ENCODE measurements at regions not wholly inside any gene's neighbourhood (a gene's known extent, or its start where the extent isn't known, plus 50 kb on each side); places are given as distances from the start of the nearest gene placed in this dataset.

DNA sequence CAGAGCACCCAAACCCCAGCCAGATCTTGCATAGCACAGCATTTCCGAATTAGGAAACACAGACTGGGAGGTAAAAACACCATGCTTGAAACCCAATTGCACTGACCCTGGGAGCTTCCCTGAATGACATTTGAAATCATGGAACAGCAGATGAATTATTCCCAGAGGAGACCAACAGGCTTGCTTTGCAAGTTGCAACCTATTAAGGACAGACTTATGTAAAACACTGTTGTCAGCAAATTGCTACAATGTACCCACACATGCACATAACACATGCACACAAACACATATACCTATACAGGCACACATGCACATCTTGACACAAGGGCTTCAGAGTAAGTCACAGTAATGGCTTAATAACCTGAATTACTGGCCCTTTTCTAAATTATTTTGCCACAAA lies 984.8 kb downstream of the DNAH5 start:
- no peaks in the 10 kb centered on the region for H3K9me3 ChIP-seq (ENCODE audit: low read depth)
- H3K79me2 ChIP-seq, result no peaks in the 10 kb centered on the region
- H3K4me1 ChIP-seq (ENCODE audit: insufficient read depth), result no peaks in the 10 kb centered on the region
- no peaks in the 10 kb centered on the region for H4K20me1 ChIP-seq (ENCODE audit: insufficient read depth, poor library complexity, severe bottlenecking)
- no peak overlapping the region for H3K27ac ChIP-seq
- WGBS (ENCODE audit: low lambda C conversion rate, missing lambda C conversion rate), result 88% methylated on average over 1 of the region's 1 CpG
- no peak overlapping the region for H3K4me3 ChIP-seq
- no peaks in the 10 kb centered on the region for H3K9me2 ChIP-seq (replicated peaks; ENCODE audit: insufficient read depth)
- no peak for TF ChIP-seq EZH2phosphoT487 (IDR thresholded peaks at IDR 0.05; ENCODE audit: low read depth, severe bottlenecking, unreplicated experiment)
- no peak for TF ChIP-seq EZH2 (IDR thresholded peaks at IDR 0.05; ENCODE audit: borderline replicate concordance)
- TF ChIP-seq, protein P1, sequence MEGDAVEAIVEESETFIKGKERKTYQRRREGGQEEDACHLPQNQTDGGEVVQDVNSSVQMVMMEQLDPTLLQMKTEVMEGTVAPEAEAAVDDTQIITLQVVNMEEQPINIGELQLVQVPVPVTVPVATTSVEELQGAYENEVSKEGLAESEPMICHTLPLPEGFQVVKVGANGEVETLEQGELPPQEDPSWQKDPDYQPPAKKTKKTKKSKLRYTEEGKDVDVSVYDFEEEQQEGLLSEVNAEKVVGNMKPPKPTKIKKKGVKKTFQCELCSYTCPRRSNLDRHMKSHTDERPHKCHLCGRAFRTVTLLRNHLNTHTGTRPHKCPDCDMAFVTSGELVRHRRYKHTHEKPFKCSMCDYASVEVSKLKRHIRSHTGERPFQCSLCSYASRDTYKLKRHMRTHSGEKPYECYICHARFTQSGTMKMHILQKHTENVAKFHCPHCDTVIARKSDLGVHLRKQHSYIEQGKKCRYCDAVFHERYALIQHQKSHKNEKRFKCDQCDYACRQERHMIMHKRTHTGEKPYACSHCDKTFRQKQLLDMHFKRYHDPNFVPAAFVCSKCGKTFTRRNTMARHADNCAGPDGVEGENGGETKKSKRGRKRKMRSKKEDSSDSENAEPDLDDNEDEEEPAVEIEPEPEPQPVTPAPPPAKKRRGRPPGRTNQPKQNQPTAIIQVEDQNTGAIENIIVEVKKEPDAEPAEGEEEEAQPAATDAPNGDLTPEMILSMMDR (IDR thresholded peaks at IDR 0.05; ENCODE audit: poor library complexity), result no peak
- H3K4me2 ChIP-seq, result no peak overlapping the region
- no peaks in the 10 kb centered on the region for H3K27me3 ChIP-seq
- no peak for DNase-seq (ENCODE audit: low spot score)
- H2AFZ ChIP-seq, result no peak overlapping the region
- no peaks in the 10 kb centered on the region for H3K36me3 ChIP-seq (replicated peaks; ENCODE audit: insufficient read depth, low read depth)

DNA sequence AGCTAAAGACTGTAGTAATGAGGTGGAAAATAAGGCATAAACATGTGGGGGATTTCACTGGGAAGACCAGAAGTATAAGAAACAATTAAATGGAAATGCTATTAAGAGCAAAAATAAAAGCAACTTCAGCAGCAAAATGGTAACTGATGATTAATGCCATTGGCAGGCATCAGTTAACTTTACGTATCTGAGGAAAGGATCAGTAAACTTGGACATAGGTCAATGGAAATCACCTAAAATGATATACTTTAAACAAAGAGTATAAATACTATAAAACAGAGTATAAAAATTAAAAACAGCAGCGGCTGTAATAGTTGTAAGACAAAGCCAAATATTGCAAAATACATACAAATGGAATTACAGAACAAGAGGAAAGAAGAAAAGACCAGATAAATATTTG lies 992.1 kb downstream of the DNAH5 start:
- Histone ChIP-seq H3K4me3 (no peak overlapping the region), H3K9me3 (ENCODE audit: low read depth) (no peaks in the 10 kb centered on the region), H3K9me2 (replicated peaks; ENCODE audit: insufficient read depth) (no peaks in the 10 kb centered on the region), H3K79me2 (no peaks in the 10 kb centered on the region), H2AFZ (no peak overlapping the region), H3K27me3 (no peaks in the 10 kb centered on the region), H3K4me2 (no peak overlapping the region), H3K27ac (no peak overlapping the region), H4K20me1 (ENCODE audit: insufficient read depth, poor library complexity, severe bottlenecking) (no peaks in the 10 kb centered on the region), H3K4me1 (ENCODE audit: insufficient read depth) (no peaks in the 10 kb centered on the region), H3K36me3 (replicated peaks; ENCODE audit: insufficient read depth, low read depth) (no peaks in the 10 kb centered on the region)
- TF ChIP-seq EZH2 (IDR thresholded peaks at IDR 0.05; ENCODE audit: borderline replicate concordance) (no peak), EZH2phosphoT487 (IDR thresholded peaks at IDR 0.05; ENCODE audit: low read depth, severe bottlenecking, unreplicated experiment) (no peak)
- TF ChIP-seq, protein P1 (IDR thresholded peaks at IDR 0.05; ENCODE audit: poor library complexity), result no peak
- 38% methylated on average over 2 of the region's 2 CpGs for WGBS (ENCODE audit: low lambda C conversion rate, missing lambda C conversion rate)
- no peak for DNase-seq (ENCODE audit: low spot score)

DNA sequence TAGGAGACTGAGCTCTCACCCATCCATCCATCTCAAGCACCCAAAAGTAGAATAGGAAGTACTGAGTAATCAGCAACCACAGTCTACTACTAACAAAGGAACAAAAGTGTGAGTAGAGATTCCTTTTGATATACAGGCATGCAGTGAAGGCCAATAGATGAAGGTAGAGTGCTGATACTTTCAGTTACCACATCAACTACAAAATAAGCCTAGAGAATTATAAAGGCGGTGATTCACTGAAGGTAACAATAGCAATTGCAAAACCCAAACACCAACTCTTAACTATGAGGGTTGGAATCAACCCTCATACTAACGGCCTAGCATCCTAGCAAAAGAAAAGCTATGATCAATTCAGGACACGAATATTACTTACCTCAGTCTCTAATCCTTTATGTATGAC lies 992.6 kb downstream of the DNAH5 start:
- H3K4me2 ChIP-seq, result no peak overlapping the region
- 84% methylated on average over 3 of the region's 3 CpGs for WGBS (ENCODE audit: low lambda C conversion rate, missing lambda C conversion rate)

More for the DNA sequence above, 992.6 kb downstream of the DNAH5 start:
- no peaks in the 10 kb centered on the region for H4K20me1 ChIP-seq (ENCODE audit: insufficient read depth, poor library complexity, severe bottlenecking)
- H3K79me2 ChIP-seq, result no peaks in the 10 kb centered on the region
- no peak overlapping the region for H2AFZ ChIP-seq
- no peaks in the 10 kb centered on the region for H3K9me3 ChIP-seq (ENCODE audit: low read depth)
- no peak overlapping the region for H3K27ac ChIP-seq
- no peak for DNase-seq (ENCODE audit: low spot score)
- no peaks in the 10 kb centered on the region for H3K36me3 ChIP-seq (replicated peaks; ENCODE audit: insufficient read depth, low read depth)
- no peaks in the 10 kb centered on the region for H3K9me2 ChIP-seq (replicated peaks; ENCODE audit: insufficient read depth)
- no peaks in the 10 kb centered on the region for H3K27me3 ChIP-seq
- no peak for TF ChIP-seq EZH2 (IDR thresholded peaks at IDR 0.05; ENCODE audit: borderline replicate concordance)
- TF ChIP-seq, protein P1 (IDR thresholded peaks at IDR 0.05; ENCODE audit: poor library complexity), result no peak
- no peak for TF ChIP-seq EZH2phosphoT487 (IDR thresholded peaks at IDR 0.05; ENCODE audit: low read depth, severe bottlenecking, unreplicated experiment)
- H3K4me3 ChIP-seq, result no peak overlapping the region
- no peaks in the 10 kb centered on the region for H3K4me1 ChIP-seq (ENCODE audit: insufficient read depth)

Measured in hepatocyte (in vitro differentiated cells).